ENCODE measurements at regions not wholly inside any gene's neighbourhood (a gene's known extent, or its start where the extent isn't known, plus 50 kb on each side); places are given as distances from the start of the nearest gene placed in this dataset.

- H3K4me3 Mint-ChIP-seq: no peak overlapping the region
- no peak for ATAC-seq
- H3K27me3 Mint-ChIP-seq: no peaks in the 10 kb centered on the region
- H3K9me3 Mint-ChIP-seq: peaks cover 8% of the 10 kb centered on the region
- peaks cover 14% of the 10 kb centered on the region for H3K4me1 Mint-ChIP-seq
- peak overlapping the region; percentile 3 for H3K27ac Mint-ChIP-seq
- H3K36me3 Mint-ChIP-seq: no peaks in the 10 kb centered on the region
Observed at GRCh38 chr21:31781737-31782136, 49.8 kb upstream of the SCAF4 start.

Data from stimulated activated memory B cell treated with anti-CD40 and anti-IgM and Interleukin-4, amounts not matched to agents 10 μg/mL and 1 μg/mL and 100 μg/mL, for 72 hours (primary cell).